Sigmoid colon (tissue), 4 donors: ENCODE measurements at regions not wholly inside any gene's neighbourhood (a gene's known extent, or its start where the extent isn't known, plus 50 kb on each side); places are given as distances from the start of the nearest gene placed in this dataset.

Source experiments
- EP300 ChIP-seq, 4 donors: sonication (generic); formaldehyde crosslinking; IDR thresholded peaks; one replicate each; pipeline ENCODE4 v1.6.1; 2017; ENCODE audit warnings: antibody characterized with exemption in 4 of 4
- POLR2A ChIP-seq, 2 donors: fragments of 450-650 bp; IDR thresholded peaks; one replicate each; pipeline ENCODE4 v1.6.1; 2016; ENCODE audit warnings: antibody characterized with exemption in 2 of 2, mild to moderate bottlenecking in 2 of 2, moderate library complexity in 2 of 2
- POLR2AphosphoS5 ChIP-seq, 4 donors: sonication (generic); formaldehyde crosslinking; IDR thresholded peaks; one replicate each; pipeline ENCODE4 v1.6.1; 2017; ENCODE audit warnings: antibody characterized with exemption in 4 of 4
- TF ChIP-seq, protein P1 (sequence below), 4 experiments: fragments of 450-650 bp in 3 of 4; fragments of 200-600 bp in 1 of 4; IDR thresholded peaks; one replicate each; pipeline ENCODE4 v1.5.1; 2016 to 2019; ENCODE audit warnings: antibody characterized with exemption in 4 of 4, mild to moderate bottlenecking in 3 of 4, moderate library complexity in 2 of 4

DNA sequence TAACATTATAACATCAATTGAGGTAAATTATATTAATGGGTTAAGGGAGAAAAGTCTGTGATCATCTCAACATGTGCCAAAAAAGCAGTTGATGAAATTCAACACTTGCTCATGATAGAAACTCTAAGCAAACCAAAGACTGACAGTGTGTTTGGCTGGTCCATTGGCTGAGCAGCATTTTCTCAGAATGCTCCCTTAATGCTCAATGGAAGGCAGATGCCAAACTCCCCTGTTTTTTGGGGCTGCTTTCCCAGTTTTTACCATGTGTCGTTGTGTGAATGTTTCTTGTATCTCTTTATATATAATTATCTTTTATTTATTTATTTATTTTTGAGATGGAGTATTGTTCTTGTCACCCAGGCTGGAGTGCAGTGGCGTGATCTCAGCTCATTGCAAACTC is 114.7 kb downstream of the SEC23IP start:
- TF ChIP-seq, protein P1, sequence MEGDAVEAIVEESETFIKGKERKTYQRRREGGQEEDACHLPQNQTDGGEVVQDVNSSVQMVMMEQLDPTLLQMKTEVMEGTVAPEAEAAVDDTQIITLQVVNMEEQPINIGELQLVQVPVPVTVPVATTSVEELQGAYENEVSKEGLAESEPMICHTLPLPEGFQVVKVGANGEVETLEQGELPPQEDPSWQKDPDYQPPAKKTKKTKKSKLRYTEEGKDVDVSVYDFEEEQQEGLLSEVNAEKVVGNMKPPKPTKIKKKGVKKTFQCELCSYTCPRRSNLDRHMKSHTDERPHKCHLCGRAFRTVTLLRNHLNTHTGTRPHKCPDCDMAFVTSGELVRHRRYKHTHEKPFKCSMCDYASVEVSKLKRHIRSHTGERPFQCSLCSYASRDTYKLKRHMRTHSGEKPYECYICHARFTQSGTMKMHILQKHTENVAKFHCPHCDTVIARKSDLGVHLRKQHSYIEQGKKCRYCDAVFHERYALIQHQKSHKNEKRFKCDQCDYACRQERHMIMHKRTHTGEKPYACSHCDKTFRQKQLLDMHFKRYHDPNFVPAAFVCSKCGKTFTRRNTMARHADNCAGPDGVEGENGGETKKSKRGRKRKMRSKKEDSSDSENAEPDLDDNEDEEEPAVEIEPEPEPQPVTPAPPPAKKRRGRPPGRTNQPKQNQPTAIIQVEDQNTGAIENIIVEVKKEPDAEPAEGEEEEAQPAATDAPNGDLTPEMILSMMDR (IDR thresholded peaks at IDR 0.05): no peak
- TF ChIP-seq POLR2A (IDR thresholded peaks at IDR 0.05) (no peak), POLR2AphosphoS5 (IDR thresholded peaks at IDR 0.05) (no peak), EP300 (IDR thresholded peaks at IDR 0.05) (no peak)
